ENCODE measurements at regions not wholly inside any gene's neighbourhood (a gene's known extent, or its start where the extent isn't known, plus 50 kb on each side); places are given as distances from the start of the nearest gene placed in this dataset.
"Not testable (repeated sequence)": the region's sequence is repeated elsewhere in the genome, so short reads cannot be mapped to it uniquely, and the experiment has no call there.

GRCh38 chr13:79642596-79642995, 161.6 kb downstream of the NDFIP2 start:
- H3K4me3 ChIP-seq (ENCODE audit: low read length), result no peak overlapping the region
- no peaks in the 10 kb centered on the region for H3K9me3 ChIP-seq (replicated peaks; ENCODE audit: low read length)
- H3K9ac ChIP-seq (ENCODE audit: low read depth, low read length), result no peak overlapping the region
- H3K36me3 ChIP-seq (ENCODE audit: insufficient read depth, low read length), result no peaks in the 10 kb centered on the region
- H3K4me2 ChIP-seq (ENCODE audit: low read length), result no peak overlapping the region
- H3K4me1 ChIP-seq (ENCODE audit: control insufficient read depth, insufficient read depth, low read length), result peaks cover 2% of the 10 kb centered on the region
- H3K27me3 ChIP-seq (ENCODE audit: control insufficient read depth, insufficient read depth, low read length), result no peaks in the 10 kb centered on the region

GRCh38 chr13:79637133-79637763, 156.3 kb downstream of the NDFIP2 start:
- Histone ChIP-seq H3K4me1 (ENCODE audit: control insufficient read depth, insufficient read depth, low read length) (no peaks in the 10 kb centered on the region), H3K9me3 (replicated peaks; ENCODE audit: low read length) (no peaks in the 10 kb centered on the region), H3K36me3 (ENCODE audit: insufficient read depth, low read length) (no peaks in the 10 kb centered on the region), H3K4me2 (ENCODE audit: low read length) (no peak overlapping the region), H3K4me3 (ENCODE audit: low read length) (no peak overlapping the region), H3K27me3 (ENCODE audit: control insufficient read depth, insufficient read depth, low read length) (no peaks in the 10 kb centered on the region), H3K9ac (ENCODE audit: low read depth, low read length) (no peak overlapping the region)

- no peaks in the 10 kb centered on the region for H3K27me3 ChIP-seq (ENCODE audit: control insufficient read depth, insufficient read depth, low read length)
- H3K4me1 ChIP-seq (ENCODE audit: control insufficient read depth, insufficient read depth, low read length), result no peaks in the 10 kb centered on the region
- H3K36me3 ChIP-seq (ENCODE audit: insufficient read depth, low read length), result no peaks in the 10 kb centered on the region
- no peaks in the 10 kb centered on the region for H3K9me3 ChIP-seq (replicated peaks; ENCODE audit: low read length)
- H3K4me3 ChIP-seq (ENCODE audit: low read length), result no peak overlapping the region
- H3K4me2 ChIP-seq (ENCODE audit: low read length), result no peak overlapping the region
- H3K9ac ChIP-seq (ENCODE audit: low read depth, low read length), result no peak overlapping the region
These were observed 150.2 kb downstream of the NDFIP2 start for GRCh38 chr13:79631051-79631659.

GRCh38 chr13:79628463-79628862, 147.5 kb downstream of the NDFIP2 start:
- H3K36me3 ChIP-seq (ENCODE audit: insufficient read depth, low read length), result no peaks in the 10 kb centered on the region
- H3K9ac ChIP-seq (ENCODE audit: low read depth, low read length), result no peak overlapping the region
- no peaks in the 10 kb centered on the region for H3K9me3 ChIP-seq (replicated peaks; ENCODE audit: low read length)
- no peak overlapping the region for H3K4me3 ChIP-seq (ENCODE audit: low read length)
- H3K27me3 ChIP-seq (ENCODE audit: control insufficient read depth, insufficient read depth, low read length), result no peaks in the 10 kb centered on the region
- no peak overlapping the region for H3K4me2 ChIP-seq (ENCODE audit: low read length)
- no peaks in the 10 kb centered on the region for H3K4me1 ChIP-seq (ENCODE audit: control insufficient read depth, insufficient read depth, low read length)

GRCh38 chr13:79626924-79627323, 146.0 kb downstream of the NDFIP2 start:
- H3K4me2 ChIP-seq (ENCODE audit: low read length), result no peak overlapping the region
- H3K36me3 ChIP-seq (ENCODE audit: insufficient read depth, low read length), result no peaks in the 10 kb centered on the region
- H3K9me3 ChIP-seq (replicated peaks; ENCODE audit: low read length), result no peaks in the 10 kb centered on the region
- no peak overlapping the region for H3K9ac ChIP-seq (ENCODE audit: low read depth, low read length)
- H3K4me3 ChIP-seq (ENCODE audit: low read length), result no peak overlapping the region
- no peaks in the 10 kb centered on the region for H3K27me3 ChIP-seq (ENCODE audit: control insufficient read depth, insufficient read depth, low read length)
- H3K4me1 ChIP-seq (ENCODE audit: control insufficient read depth, insufficient read depth, low read length), result no peaks in the 10 kb centered on the region

GRCh38 chr13:79625517-79625916, 144.6 kb downstream of the NDFIP2 start:
- Histone ChIP-seq H3K9me3 (replicated peaks; ENCODE audit: low read length) (no peaks in the 10 kb centered on the region), H3K27me3 (ENCODE audit: control insufficient read depth, insufficient read depth, low read length) (no peaks in the 10 kb centered on the region), H3K9ac (ENCODE audit: low read depth, low read length) (no peak overlapping the region), H3K4me1 (ENCODE audit: control insufficient read depth, insufficient read depth, low read length) (no peaks in the 10 kb centered on the region), H3K4me3 (ENCODE audit: low read length) (no peak overlapping the region), H3K4me2 (ENCODE audit: low read length) (no peak overlapping the region), H3K36me3 (ENCODE audit: insufficient read depth, low read length) (no peaks in the 10 kb centered on the region)

GRCh38 chr13:79621902-79622301, 140.9 kb downstream of the NDFIP2 start:
- no peaks in the 10 kb centered on the region for H3K4me1 ChIP-seq (ENCODE audit: control insufficient read depth, insufficient read depth, low read length)
- H3K27me3 ChIP-seq (ENCODE audit: control insufficient read depth, insufficient read depth, low read length), result no peaks in the 10 kb centered on the region
- H3K9me3 ChIP-seq (replicated peaks; ENCODE audit: low read length), result no peaks in the 10 kb centered on the region
- no peak overlapping the region for H3K4me2 ChIP-seq (ENCODE audit: low read length)
- no peak overlapping the region for H3K9ac ChIP-seq (ENCODE audit: low read depth, low read length)
- no peak overlapping the region for H3K4me3 ChIP-seq (ENCODE audit: low read length)
- no peaks in the 10 kb centered on the region for H3K36me3 ChIP-seq (ENCODE audit: insufficient read depth, low read length)

- Histone ChIP-seq H3K9me3 (replicated peaks; ENCODE audit: low read length) (no peaks in the 10 kb centered on the region), H3K4me3 (ENCODE audit: low read length) (no peak overlapping the region), H3K4me1 (ENCODE audit: control insufficient read depth, insufficient read depth, low read length) (no peaks in the 10 kb centered on the region), H3K36me3 (ENCODE audit: insufficient read depth, low read length) (no peaks in the 10 kb centered on the region), H3K9ac (ENCODE audit: low read depth, low read length) (no peak overlapping the region), H3K27me3 (ENCODE audit: control insufficient read depth, insufficient read depth, low read length) (no peaks in the 10 kb centered on the region), H3K4me2 (ENCODE audit: low read length) (no peak overlapping the region)
These were observed 140.5 kb downstream of the NDFIP2 start for GRCh38 chr13:79621449-79621848.

GRCh38 chr13:79614250-79614918, 133.4 kb downstream of the NDFIP2 start:
- Histone ChIP-seq H3K4me2 (ENCODE audit: low read length) (no peak overlapping the region), H3K4me3 (ENCODE audit: low read length) (no peak overlapping the region), H3K4me1 (ENCODE audit: control insufficient read depth, insufficient read depth, low read length) (no peaks in the 10 kb centered on the region), H3K9me3 (replicated peaks; ENCODE audit: low read length) (no peaks in the 10 kb centered on the region), H3K36me3 (ENCODE audit: insufficient read depth, low read length) (no peaks in the 10 kb centered on the region), H3K9ac (ENCODE audit: low read depth, low read length) (no peak overlapping the region), H3K27me3 (ENCODE audit: control insufficient read depth, insufficient read depth, low read length) (no peaks in the 10 kb centered on the region)

GRCh38 chr13:79612604-79613003, 131.6 kb downstream of the NDFIP2 start:
- Histone ChIP-seq H3K9me3 (replicated peaks; ENCODE audit: low read length) (no peaks in the 10 kb centered on the region), H3K4me2 (ENCODE audit: low read length) (no peak overlapping the region), H3K27me3 (ENCODE audit: control insufficient read depth, insufficient read depth, low read length) (no peaks in the 10 kb centered on the region), H3K4me3 (ENCODE audit: low read length) (no peak overlapping the region), H3K36me3 (ENCODE audit: insufficient read depth, low read length) (no peaks in the 10 kb centered on the region), H3K4me1 (ENCODE audit: control insufficient read depth, insufficient read depth, low read length) (no peaks in the 10 kb centered on the region), H3K9ac (ENCODE audit: low read depth, low read length) (no peak overlapping the region)

GRCh38 chr13:79607895-79608294, 126.9 kb downstream of the NDFIP2 start:
- H3K4me3 ChIP-seq (ENCODE audit: low read length); H3K27me3 ChIP-seq (ENCODE audit: control insufficient read depth, insufficient read depth, low read length); H3K9ac ChIP-seq (ENCODE audit: low read depth, low read length); H3K4me1 ChIP-seq (ENCODE audit: control insufficient read depth, insufficient read depth, low read length); H3K4me2 ChIP-seq (ENCODE audit: low read length); H3K9me3 ChIP-seq (replicated peaks; ENCODE audit: low read length); H3K36me3 ChIP-seq (ENCODE audit: insufficient read depth, low read length): not testable (repeated sequence)
